ENCODE measurements at regions not wholly inside any gene's neighbourhood (a gene's known extent, or its start where the extent isn't known, plus 50 kb on each side); places are given as distances from the start of the nearest gene placed in this dataset.
"Not testable (repeated sequence)": the region's sequence is repeated elsewhere in the genome, so short reads cannot be mapped to it uniquely, and the experiment has no call there.

DNA sequence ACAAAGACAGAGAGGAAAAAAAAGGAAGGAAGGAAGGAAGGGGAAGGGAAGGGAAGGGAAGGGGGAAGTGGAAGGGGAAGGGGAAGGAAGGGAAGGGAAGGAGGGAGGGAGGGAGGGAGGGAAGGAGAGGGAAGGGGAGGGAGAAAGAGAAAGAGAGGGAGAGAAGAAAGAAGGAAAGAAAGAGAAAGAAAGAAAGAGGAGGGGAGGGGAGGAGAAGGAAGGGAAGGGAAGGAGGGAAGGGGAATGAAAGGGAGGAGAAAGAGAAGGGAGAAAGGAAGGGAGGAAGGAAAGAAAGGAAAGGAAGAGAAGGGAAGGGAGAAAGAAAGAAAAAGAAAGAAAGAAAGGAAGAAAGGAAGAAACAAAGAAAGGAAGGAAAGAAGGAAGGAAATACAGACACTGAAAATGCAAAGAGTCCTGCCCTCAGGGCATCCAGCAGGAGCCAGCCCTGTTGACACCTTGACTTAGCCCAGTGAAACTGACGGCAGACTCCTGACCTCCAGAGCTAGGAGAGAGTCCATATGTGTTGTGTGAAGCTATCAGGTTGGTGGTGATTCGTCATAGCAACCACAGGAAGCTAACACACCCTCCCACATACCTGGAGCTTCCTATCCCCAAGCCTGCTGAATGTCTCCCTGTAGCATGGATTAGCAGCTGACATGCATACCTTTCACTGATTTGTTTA, 58.7 kb upstream of the SULF2 start:
- Histone ChIP-seq H3K27me3 (ENCODE audit: control insufficient read depth in 1 of 2, insufficient read depth in 1 of 2, low read length in 2 of 2) (peaks cover 25 to 49% of the 10 kb centered on the region in 2 experiments), H3K27ac (ENCODE audit: low read length, poor library complexity, severe bottlenecking) (no peak overlapping the region), H4K91ac (ENCODE audit: low read length) (no peak overlapping the region), H2BK5ac (ENCODE audit: low read depth, low read length, poor library complexity, severe bottlenecking) (no peak overlapping the region), H3K18ac (ENCODE audit: low read depth in 1 of 2, low read length in 2 of 2) (no peak overlapping the region), H3K4me2 (ENCODE audit: low read length, poor library complexity, severe bottlenecking) (no peak overlapping the region), H3K23ac (ENCODE audit: low read length in 2 of 2) (peak overlapping the region in 1 of 2 experiments; percentile 52), H2BK15ac (ENCODE audit: low read depth, poor library complexity, severe bottlenecking) (no peak overlapping the region), H3K4ac (ENCODE audit: low read depth in 1 of 2, low read length in 2 of 2) (no peak overlapping the region), H3K4me3 (ENCODE audit: insufficient read depth in 1 of 2, low read depth in 1 of 2, low read length in 2 of 2) (no peak overlapping the region), H2BK12ac (ENCODE audit: low read length in 2 of 2) (no peak overlapping the region), H3K79me1 (replicated peaks; ENCODE audit: low read length, poor library complexity, severe bottlenecking) (no peaks in the 10 kb centered on the region), H3K36me3 (ENCODE audit: control insufficient read depth in 1 of 2, insufficient read depth in 2 of 2, low read depth in 1 of 2, low read length in 2 of 2) (no peaks in the 10 kb centered on the region), H2AK5ac (ENCODE audit: low read length, severe bottlenecking) (no peak overlapping the region), H3K14ac (ENCODE audit: low read length in 2 of 2) (no peak overlapping the region), H3K9ac (ENCODE audit: low read length) (no peak overlapping the region), H2BK120ac (ENCODE audit: low read depth, low read length) (no peak overlapping the region), H4K8ac (ENCODE audit: low read length) (no peak overlapping the region), H2AFZ (ENCODE audit: low read depth, low read length) (no peak overlapping the region), H3K4me1 (ENCODE audit: control insufficient read depth, insufficient read depth, low read depth, low read length) (no peaks in the 10 kb centered on the region), H3K9me3 (ENCODE audit: control insufficient read depth, low read length) (no peaks in the 10 kb centered on the region)
- DNase-seq, result no peak
- WGBS, result no CpG with 5 or more reads among the region's 2 CpGs

DNA sequence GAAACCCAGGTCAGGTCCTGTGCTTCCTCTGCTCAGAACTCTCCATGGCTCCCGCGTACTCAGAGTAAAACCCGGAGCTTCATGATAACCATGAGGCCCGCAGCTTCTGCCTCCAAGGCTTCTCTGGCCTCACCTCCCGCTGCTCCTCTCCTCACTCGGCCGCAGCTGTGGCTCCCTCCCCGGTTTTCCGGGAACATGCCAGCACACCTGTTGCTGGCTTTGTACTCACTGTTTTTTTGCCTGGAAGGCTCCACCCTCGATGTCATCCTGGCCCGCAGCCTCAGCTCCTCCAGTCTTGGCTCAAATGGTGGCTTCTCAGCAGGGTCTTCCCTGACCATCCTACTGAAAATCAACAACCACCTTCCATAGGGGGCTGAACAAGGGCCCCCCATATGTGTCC, 57.7 kb upstream of the SULF2 start:
- H3K9me3 ChIP-seq (ENCODE audit: control insufficient read depth, low read length); H2AK5ac ChIP-seq (ENCODE audit: low read length, severe bottlenecking); H3K23ac ChIP-seq (ENCODE audit: low read length in 2 of 2); H2BK120ac ChIP-seq (ENCODE audit: low read depth, low read length); H2BK12ac ChIP-seq (ENCODE audit: low read length in 2 of 2); H3K4ac ChIP-seq (ENCODE audit: low read depth in 1 of 2, low read length in 2 of 2); H4K8ac ChIP-seq (ENCODE audit: low read length); H3K27ac ChIP-seq (ENCODE audit: low read length, poor library complexity, severe bottlenecking); H3K4me2 ChIP-seq (ENCODE audit: low read length, poor library complexity, severe bottlenecking); H2BK15ac ChIP-seq (ENCODE audit: low read depth, poor library complexity, severe bottlenecking); H3K36me3 ChIP-seq (ENCODE audit: control insufficient read depth in 1 of 2, insufficient read depth in 2 of 2, low read depth in 1 of 2, low read length in 2 of 2); H3K4me1 ChIP-seq (ENCODE audit: control insufficient read depth, insufficient read depth, low read depth, low read length); H4K91ac ChIP-seq (ENCODE audit: low read length); H3K14ac ChIP-seq (ENCODE audit: low read length in 2 of 2); DNase-seq; H3K18ac ChIP-seq (ENCODE audit: low read depth in 1 of 2, low read length in 2 of 2); H2AFZ ChIP-seq (ENCODE audit: low read depth, low read length); H3K79me1 ChIP-seq (replicated peaks; ENCODE audit: low read length, poor library complexity, severe bottlenecking); H3K4me3 ChIP-seq (ENCODE audit: insufficient read depth in 1 of 2, low read depth in 1 of 2, low read length in 2 of 2); H2BK5ac ChIP-seq (ENCODE audit: low read depth, low read length, poor library complexity, severe bottlenecking); H3K9ac ChIP-seq (ENCODE audit: low read length): not testable (repeated sequence)
- H3K27me3 ChIP-seq (ENCODE audit: control insufficient read depth in 1 of 2, insufficient read depth in 1 of 2, low read length in 2 of 2), result peaks cover 20 to 38% of the 10 kb centered on the region in 2 experiments
- WGBS, result 91% methylated on average over 11 of the region's 11 CpGs

DNA sequence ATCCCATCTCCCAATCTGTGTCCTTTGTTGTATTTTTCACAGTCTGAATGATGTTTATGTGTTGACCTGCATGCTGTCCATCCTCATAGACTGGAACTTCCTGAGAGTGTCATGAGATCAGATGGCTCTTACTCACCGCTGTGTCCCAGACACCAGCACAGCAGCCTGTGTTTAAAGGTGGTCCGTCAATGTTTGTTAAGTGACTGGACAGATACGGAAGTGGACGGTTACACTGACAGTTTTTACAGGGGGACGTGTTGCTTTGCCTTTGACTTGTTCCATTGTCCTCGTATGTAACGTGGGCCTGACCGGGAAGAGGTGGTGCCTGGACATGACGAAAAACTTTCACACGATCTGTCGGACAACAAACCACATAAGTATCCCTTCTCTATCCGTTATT, 56.7 kb upstream of the SULF2 start:
- H3K9ac ChIP-seq (ENCODE audit: low read length); H3K23ac ChIP-seq (ENCODE audit: low read length in 2 of 2); H2AK5ac ChIP-seq (ENCODE audit: low read length, severe bottlenecking); H2BK5ac ChIP-seq (ENCODE audit: low read depth, low read length, poor library complexity, severe bottlenecking); H3K18ac ChIP-seq (ENCODE audit: low read depth in 1 of 2, low read length in 2 of 2); H2BK12ac ChIP-seq (ENCODE audit: low read length in 2 of 2); H3K36me3 ChIP-seq (ENCODE audit: control insufficient read depth in 1 of 2, insufficient read depth in 2 of 2, low read depth in 1 of 2, low read length in 2 of 2); H3K14ac ChIP-seq (ENCODE audit: low read length in 2 of 2); H3K4me3 ChIP-seq (ENCODE audit: insufficient read depth in 1 of 2, low read depth in 1 of 2, low read length in 2 of 2); H4K91ac ChIP-seq (ENCODE audit: low read length); H3K9me3 ChIP-seq (ENCODE audit: control insufficient read depth, low read length); H3K4me2 ChIP-seq (ENCODE audit: low read length, poor library complexity, severe bottlenecking); H3K4ac ChIP-seq (ENCODE audit: low read depth in 1 of 2, low read length in 2 of 2); H3K79me1 ChIP-seq (replicated peaks; ENCODE audit: low read length, poor library complexity, severe bottlenecking); H3K4me1 ChIP-seq (ENCODE audit: control insufficient read depth, insufficient read depth, low read depth, low read length); H3K27ac ChIP-seq (ENCODE audit: low read length, poor library complexity, severe bottlenecking); H2AFZ ChIP-seq (ENCODE audit: low read depth, low read length); H2BK120ac ChIP-seq (ENCODE audit: low read depth, low read length); H4K8ac ChIP-seq (ENCODE audit: low read length); H2BK15ac ChIP-seq (ENCODE audit: low read depth, poor library complexity, severe bottlenecking): not testable (repeated sequence)
- 43% methylated on average over 8 of the region's 12 CpGs for WGBS
- peaks cover 19 to 35% of the 10 kb centered on the region in 2 experiments for H3K27me3 ChIP-seq (ENCODE audit: control insufficient read depth in 1 of 2, insufficient read depth in 1 of 2, low read length in 2 of 2)
- peak; percentile 14 for DNase-seq

DNA sequence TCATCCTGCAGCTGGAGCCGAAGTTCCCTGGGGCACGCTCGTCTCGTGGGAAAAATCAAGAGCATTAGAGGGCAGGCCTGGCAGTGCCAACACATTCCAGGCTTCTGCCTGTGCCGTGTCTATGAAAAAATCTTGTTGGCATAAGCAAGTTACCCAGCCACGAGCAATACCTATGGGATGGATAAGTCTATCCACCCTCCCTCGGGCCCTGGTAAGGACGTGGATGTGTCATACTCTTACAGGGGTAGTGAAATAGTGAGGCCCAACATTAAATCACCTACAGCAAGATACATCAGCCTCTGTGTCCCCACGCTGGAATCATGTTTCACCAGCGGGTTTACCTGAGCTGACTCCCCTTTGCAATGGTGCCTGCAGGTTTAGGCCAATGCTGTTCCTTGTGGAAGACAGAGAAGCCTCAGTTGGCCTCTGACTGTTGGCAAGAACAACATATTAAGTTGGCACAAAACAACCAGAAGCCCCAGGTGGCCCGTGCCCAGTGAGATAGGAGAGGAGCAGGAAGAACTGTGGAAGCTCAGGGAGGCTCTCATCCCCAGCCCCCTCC, 51.1 kb upstream of the SULF2 start:
- not testable (repeated sequence) for H3K23ac ChIP-seq (ENCODE audit: low read length in 2 of 2); H3K27ac ChIP-seq (ENCODE audit: low read length, poor library complexity, severe bottlenecking); H2BK5ac ChIP-seq (ENCODE audit: low read depth, low read length, poor library complexity, severe bottlenecking); H3K36me3 ChIP-seq (ENCODE audit: control insufficient read depth in 1 of 2, insufficient read depth in 2 of 2, low read depth in 1 of 2, low read length in 2 of 2); H3K4me3 ChIP-seq (ENCODE audit: insufficient read depth in 1 of 2, low read depth in 1 of 2, low read length in 2 of 2); H3K9me3 ChIP-seq (ENCODE audit: control insufficient read depth, low read length); H3K9ac ChIP-seq (ENCODE audit: low read length); H3K79me1 ChIP-seq (replicated peaks; ENCODE audit: low read length, poor library complexity, severe bottlenecking); H2AFZ ChIP-seq (ENCODE audit: low read depth, low read length); H2BK120ac ChIP-seq (ENCODE audit: low read depth, low read length); H4K91ac ChIP-seq (ENCODE audit: low read length); H4K8ac ChIP-seq (ENCODE audit: low read length); DNase-seq; H2AK5ac ChIP-seq (ENCODE audit: low read length, severe bottlenecking); H3K18ac ChIP-seq (ENCODE audit: low read depth in 1 of 2, low read length in 2 of 2); H3K14ac ChIP-seq (ENCODE audit: low read length in 2 of 2); H3K4me1 ChIP-seq (ENCODE audit: control insufficient read depth, insufficient read depth, low read depth, low read length); H3K4me2 ChIP-seq (ENCODE audit: low read length, poor library complexity, severe bottlenecking); H2BK15ac ChIP-seq (ENCODE audit: low read depth, poor library complexity, severe bottlenecking); H3K4ac ChIP-seq (ENCODE audit: low read depth in 1 of 2, low read length in 2 of 2); H2BK12ac ChIP-seq (ENCODE audit: low read length in 2 of 2)
- WGBS, result 100% methylated on average over 2 of the region's 11 CpGs
- peaks cover 0 to 13% of the 10 kb centered on the region in 2 experiments for H3K27me3 ChIP-seq (ENCODE audit: control insufficient read depth in 1 of 2, insufficient read depth in 1 of 2, low read length in 2 of 2)
